ENCODE measurements at regions not wholly inside any gene's neighbourhood (a gene's known extent, or its start where the extent isn't known, plus 50 kb on each side); places are given as distances from the start of the nearest gene placed in this dataset.

- Histone ChIP-seq H2AFZ (ENCODE audit: low read length) (no peak overlapping the region), H3K27ac (ENCODE audit: low read depth, low read length) (no peak overlapping the region), H3K36me3 (ENCODE audit: insufficient read depth, low read length) (no peaks in the 10 kb centered on the region), H3K27me3 (ENCODE audit: insufficient read depth, low read length) (peaks cover 50% of the 10 kb centered on the region), H3K79me2 (ENCODE audit: insufficient read depth, low read length) (no peaks in the 10 kb centered on the region), H3K9me3 (ENCODE audit: low read depth, low read length) (peaks cover 10% of the 10 kb centered on the region), H3K4me3 (ENCODE audit: insufficient read depth, low read length) (no peak overlapping the region), H3K4me1 (ENCODE audit: insufficient read depth, low read length) (no peaks in the 10 kb centered on the region), H4K20me1 (ENCODE audit: insufficient read depth, low read length) (no peaks in the 10 kb centered on the region), H3K4me2 (ENCODE audit: insufficient read depth, low read length) (no peak overlapping the region)
- TF ChIP-seq CTCF (IDR thresholded peaks at IDR 0.05; ENCODE audit: extremely low read depth, low read depth, low read length), result no peak
- DNase-seq (ENCODE audit: insufficient read length, low spot score, missing footprints), result no peak
These were observed 108.8 kb upstream of the MVB12B start for GRCh38 chr9:126217797-126218196.

GRCh38 chr9:126218359-126219125, 108.1 kb upstream of the MVB12B start:
- Histone ChIP-seq H3K27ac (ENCODE audit: low read depth, low read length) (no peak overlapping the region), H2AFZ (ENCODE audit: low read length) (no peak overlapping the region), H3K27me3 (ENCODE audit: insufficient read depth, low read length) (peaks cover 58% of the 10 kb centered on the region), H3K36me3 (ENCODE audit: insufficient read depth, low read length) (no peaks in the 10 kb centered on the region), H3K4me2 (ENCODE audit: insufficient read depth, low read length) (no peak overlapping the region), H3K4me1 (ENCODE audit: insufficient read depth, low read length) (no peaks in the 10 kb centered on the region), H3K9me3 (ENCODE audit: low read depth, low read length) (peaks cover 6% of the 10 kb centered on the region), H3K79me2 (ENCODE audit: insufficient read depth, low read length) (no peaks in the 10 kb centered on the region), H3K4me3 (ENCODE audit: insufficient read depth, low read length) (no peak overlapping the region), H4K20me1 (ENCODE audit: insufficient read depth, low read length) (no peaks in the 10 kb centered on the region)
- no peak for TF ChIP-seq CTCF (IDR thresholded peaks at IDR 0.05; ENCODE audit: extremely low read depth, low read depth, low read length)
- peak; percentile 54 for DNase-seq (ENCODE audit: insufficient read length, low spot score, missing footprints)

GRCh38 chr9:126219166-126219565, 107.5 kb upstream of the MVB12B start:
- Histone ChIP-seq H2AFZ (ENCODE audit: low read length) (no peak overlapping the region), H3K4me3 (ENCODE audit: insufficient read depth, low read length) (no peak overlapping the region), H3K4me2 (ENCODE audit: insufficient read depth, low read length) (no peak overlapping the region), H3K27me3 (ENCODE audit: insufficient read depth, low read length) (peaks cover 60% of the 10 kb centered on the region), H3K9me3 (ENCODE audit: low read depth, low read length) (peaks cover 3% of the 10 kb centered on the region), H3K27ac (ENCODE audit: low read depth, low read length) (no peak overlapping the region), H3K36me3 (ENCODE audit: insufficient read depth, low read length) (no peaks in the 10 kb centered on the region), H3K79me2 (ENCODE audit: insufficient read depth, low read length) (no peaks in the 10 kb centered on the region), H4K20me1 (ENCODE audit: insufficient read depth, low read length) (no peaks in the 10 kb centered on the region), H3K4me1 (ENCODE audit: insufficient read depth, low read length) (no peaks in the 10 kb centered on the region)
- no peak for DNase-seq (ENCODE audit: insufficient read length, low spot score, missing footprints)
- TF ChIP-seq CTCF (IDR thresholded peaks at IDR 0.05; ENCODE audit: extremely low read depth, low read depth, low read length), result no peak

GRCh38 chr9:126219648-126220063, 107.0 kb upstream of the MVB12B start:
- peaks cover 3% of the 10 kb centered on the region for H3K9me3 ChIP-seq (ENCODE audit: low read depth, low read length)
- no peaks in the 10 kb centered on the region for H4K20me1 ChIP-seq (ENCODE audit: insufficient read depth, low read length)
- no peaks in the 10 kb centered on the region for H3K79me2 ChIP-seq (ENCODE audit: insufficient read depth, low read length)
- no peak for DNase-seq (ENCODE audit: insufficient read length, low spot score, missing footprints)
- H3K27ac ChIP-seq (ENCODE audit: low read depth, low read length), result no peak overlapping the region
- H3K4me3 ChIP-seq (ENCODE audit: insufficient read depth, low read length), result no peak overlapping the region
- H2AFZ ChIP-seq (ENCODE audit: low read length), result no peak overlapping the region
- no peaks in the 10 kb centered on the region for H3K36me3 ChIP-seq (ENCODE audit: insufficient read depth, low read length)
- no peak for TF ChIP-seq CTCF (IDR thresholded peaks at IDR 0.05; ENCODE audit: extremely low read depth, low read depth, low read length)
- no peaks in the 10 kb centered on the region for H3K4me1 ChIP-seq (ENCODE audit: insufficient read depth, low read length)
- no peak overlapping the region for H3K4me2 ChIP-seq (ENCODE audit: insufficient read depth, low read length)
- peaks cover 65% of the 10 kb centered on the region for H3K27me3 ChIP-seq (ENCODE audit: insufficient read depth, low read length)

Data from osteoblast (primary cell).